ENCODE measurements at regions not wholly inside any gene's neighbourhood (a gene's known extent, or its start where the extent isn't known, plus 50 kb on each side); places are given as distances from the start of the nearest gene placed in this dataset.

DNA sequence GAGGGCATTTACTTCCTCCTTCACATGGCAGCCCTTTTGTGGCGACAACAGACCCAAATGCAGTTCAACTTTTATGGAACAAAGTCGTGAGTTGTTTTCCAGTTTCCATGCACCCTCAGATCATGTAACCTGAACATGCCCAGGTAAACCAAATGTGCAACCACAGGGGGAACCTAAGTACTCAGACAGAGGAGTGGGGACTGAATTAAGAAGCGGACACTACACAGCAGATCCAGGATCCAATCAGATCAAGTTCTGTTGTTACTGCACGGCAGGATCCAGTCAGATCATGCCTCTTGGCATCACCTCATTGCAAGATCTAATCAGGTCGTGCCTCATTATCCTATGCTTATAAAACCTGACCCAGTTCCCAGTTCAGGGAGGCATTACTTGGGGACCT, 115.7 kb downstream of the MATN1 start:
- ATAC-seq: no peak

DNA sequence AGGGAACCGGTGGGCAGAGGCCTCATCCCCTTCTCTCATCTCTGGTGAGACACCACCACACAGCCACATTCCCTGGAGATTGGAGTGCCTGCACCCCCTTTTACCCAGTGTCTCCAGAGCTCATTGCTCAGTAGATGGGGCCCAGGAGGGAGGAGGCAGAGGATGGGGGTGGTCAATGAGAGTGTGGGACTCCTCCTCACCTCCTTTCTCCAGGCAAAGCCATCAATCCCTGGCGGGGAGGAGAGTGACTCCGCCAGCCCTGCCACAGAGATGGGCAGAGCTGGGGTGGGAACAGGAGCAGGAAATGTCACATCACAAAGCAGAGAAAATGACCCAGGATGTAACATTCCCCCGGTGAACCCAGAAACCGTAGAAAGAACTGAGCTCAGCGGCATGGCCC, 117.2 kb downstream of the MATN1 start:
- ATAC-seq: no peak

DNA sequence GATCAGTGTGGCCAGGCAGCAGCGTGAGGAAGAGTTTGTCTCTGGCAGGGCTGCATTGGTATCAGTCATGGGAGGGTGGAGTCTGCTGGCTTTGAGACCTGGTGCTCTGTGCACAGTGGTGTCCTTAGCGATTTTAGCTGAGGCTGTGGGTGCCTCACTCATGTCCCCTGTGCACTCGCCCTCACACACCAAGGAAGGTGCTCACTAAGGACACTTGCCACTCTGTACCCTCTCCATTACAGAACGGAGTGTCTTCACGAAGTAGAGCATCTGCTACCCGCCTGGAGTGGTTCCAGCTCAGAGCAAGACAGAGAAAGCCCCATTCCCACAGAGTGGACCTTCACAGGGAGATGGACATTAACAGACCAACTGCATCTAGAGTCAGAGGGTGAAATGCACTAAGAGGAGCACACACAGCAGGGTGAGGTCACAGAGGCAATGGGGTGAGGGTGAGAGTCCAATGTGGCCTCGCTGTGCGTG, 117.9 kb downstream of the MATN1 start:
- ATAC-seq: no peak

DNA sequence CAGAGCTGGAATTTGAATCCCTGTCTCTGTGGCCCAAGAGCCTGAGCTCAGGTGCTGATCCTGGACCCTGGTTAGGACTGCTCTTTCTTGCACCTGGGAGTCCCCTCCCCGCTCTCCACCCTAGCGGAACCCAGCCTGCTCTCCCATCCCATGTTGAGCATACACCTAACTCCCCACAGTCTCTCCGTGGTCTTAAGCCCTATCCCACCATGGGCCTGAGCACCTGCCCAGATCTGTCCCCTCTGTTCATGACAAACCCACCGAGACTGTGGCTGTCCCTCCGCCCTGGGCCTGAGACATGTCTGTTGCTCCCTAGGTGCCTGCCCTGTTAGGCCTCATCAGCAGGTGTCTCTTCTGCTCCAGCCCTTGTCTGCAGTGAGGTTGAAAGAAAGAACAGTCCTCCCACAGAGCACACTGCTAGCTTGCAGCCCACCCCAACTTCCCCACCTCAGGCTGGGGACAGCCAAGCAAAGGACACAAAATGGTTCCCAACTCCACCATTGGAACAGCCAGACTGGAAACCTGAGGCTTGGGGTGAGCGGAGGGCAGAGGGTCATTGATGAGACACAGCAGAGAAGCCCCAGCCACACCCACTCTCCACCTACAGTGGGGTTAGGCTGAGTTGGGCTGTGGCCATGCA, 118.5 kb downstream of the MATN1 start:
- ATAC-seq: no peak

DNA sequence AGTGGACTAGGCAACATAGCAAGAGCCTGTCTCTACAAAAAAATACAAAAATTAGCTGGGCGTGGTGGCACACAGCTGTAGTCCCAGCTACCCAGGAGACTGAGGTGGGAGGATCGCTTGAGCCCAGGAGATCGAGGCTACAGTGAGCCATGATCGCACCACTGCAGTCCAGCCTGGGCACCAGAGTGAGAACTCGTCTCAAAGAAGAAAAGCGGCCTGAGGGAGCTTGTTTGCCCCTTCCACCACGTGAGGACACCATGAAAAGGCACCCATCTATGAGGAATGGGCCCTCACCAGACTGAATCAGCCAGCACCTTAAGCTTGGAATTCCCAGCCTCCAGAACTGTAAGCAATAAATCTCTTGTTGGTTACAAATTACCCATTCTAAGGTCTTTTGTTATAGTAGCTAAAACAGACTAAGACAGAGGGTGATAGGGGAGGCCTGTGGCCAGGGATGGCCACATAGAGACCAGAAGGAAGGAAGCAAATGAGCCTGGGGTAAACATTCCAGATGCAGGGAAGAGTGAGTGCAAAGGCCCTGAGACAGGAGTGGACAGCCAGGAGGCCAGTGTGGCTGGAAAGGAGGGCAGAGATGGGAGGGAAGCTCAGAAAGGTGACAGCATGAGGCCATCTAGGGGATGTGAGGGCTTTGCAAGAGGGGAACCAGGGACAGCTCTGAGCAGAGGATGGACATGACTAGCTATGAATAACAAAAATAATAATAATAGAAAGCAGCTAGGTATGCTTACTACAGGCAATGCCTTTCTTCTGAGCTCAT, 120.1 kb downstream of the MATN1 start:
- no peak for ATAC-seq

DNA sequence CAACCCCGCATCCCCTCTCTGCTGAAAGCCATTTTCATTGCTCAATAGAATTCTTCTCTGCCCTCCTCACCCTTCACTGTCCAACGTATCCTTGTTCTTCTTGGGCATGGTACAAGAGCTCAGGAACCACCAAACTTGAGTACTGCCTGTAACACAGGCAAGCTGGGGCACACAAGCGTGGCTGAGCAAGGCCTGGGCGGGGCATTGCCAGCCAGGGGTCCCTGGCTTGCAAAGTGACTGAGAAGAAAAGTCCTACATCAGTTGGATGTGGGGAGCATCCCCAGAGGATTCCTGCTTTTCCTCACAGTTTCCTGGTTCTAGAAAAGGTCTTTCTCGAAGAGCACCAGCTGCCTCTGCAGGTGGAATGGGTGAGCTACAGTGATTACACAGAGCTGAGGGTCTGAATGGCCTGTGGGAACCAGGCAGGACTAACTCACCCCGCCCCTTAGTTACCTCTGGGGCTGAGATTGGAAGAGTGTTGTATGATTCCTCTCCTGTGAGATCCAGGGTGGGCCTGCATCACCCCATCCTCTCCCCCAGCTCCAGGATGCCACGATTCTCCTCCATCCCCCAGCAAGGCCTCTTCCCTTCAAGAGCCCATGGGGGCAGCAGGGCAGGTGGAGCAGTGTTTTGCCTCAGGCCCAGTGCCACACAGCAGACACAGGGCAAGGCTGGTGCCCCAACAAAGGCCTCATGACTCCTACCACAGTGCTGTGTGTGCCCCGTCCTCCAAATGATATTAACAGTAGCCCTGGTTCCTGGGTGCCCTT, 121.9 kb downstream of the MATN1 start:
- no peak for ATAC-seq

DNA sequence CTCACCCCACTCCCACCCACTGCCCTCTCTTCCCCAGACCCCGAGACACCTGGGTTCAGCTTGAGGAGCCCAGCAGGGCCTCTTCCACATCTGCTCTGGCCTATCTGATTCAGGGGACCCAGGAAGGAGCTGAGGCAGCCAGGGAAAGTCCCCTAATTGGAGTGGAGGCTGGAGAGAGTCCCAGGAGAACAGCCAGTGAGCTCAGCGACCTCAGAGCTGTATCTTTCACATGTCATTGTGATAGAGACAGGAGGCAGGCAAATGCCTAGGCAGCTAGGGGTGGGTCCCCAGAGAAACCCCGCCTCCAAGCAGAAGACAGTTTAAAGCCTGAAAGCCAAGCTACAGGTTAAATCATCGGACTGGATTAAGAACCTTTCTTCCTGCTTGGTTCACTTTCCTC, 122.7 kb downstream of the MATN1 start:
- no peak for ATAC-seq

DNA sequence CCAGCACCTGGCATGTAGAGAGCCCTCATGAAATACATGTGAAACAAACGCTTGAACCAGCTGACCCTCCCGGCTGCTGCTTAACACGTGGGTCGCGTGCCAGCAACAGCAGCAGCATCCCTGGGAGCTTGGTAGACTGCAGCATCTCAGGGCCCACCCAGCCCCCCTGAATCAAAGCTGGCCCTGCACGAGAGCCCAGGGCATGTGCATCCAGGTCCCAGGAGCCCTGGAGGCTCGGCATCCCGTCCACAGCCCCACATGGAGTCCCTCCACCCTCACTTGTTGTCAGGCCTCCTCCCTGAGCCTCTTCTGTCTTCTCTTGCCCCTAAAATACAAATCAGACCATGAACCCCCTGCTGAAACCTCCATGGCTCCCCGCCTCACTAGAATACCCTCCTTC, 123.1 kb downstream of the MATN1 start:
- no peak for ATAC-seq

DNA sequence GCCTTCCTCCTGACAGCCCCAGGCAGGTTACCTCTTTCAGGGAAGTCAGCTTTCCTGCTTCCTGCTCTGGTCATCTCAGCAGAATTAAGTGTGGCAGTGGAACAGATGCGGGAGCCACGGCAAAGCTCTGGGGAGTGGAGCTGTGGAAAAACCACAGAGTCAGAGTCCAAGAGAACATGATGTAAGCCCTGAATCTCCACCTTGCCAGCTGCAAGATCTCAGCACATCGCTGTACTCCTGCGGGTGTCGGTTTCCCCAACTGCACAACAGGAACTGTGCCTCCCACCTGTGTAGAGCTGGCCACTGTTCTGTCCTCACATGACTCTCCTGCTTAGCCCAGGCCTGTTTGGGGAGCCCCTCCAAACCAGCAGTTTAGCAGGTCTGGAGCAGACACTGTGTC, 123.7 kb downstream of the MATN1 start:
- no peak for ATAC-seq

DNA sequence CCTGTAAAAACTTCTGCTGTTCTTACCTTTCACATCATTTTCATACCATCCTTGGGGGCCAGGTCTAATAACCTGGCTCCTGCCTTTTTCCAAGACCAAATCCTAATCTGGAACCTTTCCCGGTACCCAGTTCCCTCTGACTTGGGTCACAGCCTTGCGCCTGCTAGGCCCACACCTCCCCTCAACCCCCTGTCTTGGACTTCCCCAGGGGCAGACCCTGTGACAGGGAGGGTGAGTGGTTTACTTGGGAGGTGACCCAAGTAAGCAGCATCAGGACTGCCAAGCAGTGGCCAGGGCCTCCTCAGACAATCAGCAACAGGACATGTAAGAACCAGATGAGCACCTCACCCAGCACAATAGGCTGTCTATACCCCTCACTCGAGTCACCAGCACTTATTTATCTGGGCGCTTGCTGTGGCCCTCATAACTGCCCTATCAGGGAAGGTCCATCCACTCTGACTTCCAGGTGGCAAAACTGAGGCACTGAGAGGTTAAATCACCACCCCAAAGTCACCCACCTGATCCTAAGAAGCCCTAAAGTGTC, 124.7 kb downstream of the MATN1 start:
- no peak for ATAC-seq

DNA sequence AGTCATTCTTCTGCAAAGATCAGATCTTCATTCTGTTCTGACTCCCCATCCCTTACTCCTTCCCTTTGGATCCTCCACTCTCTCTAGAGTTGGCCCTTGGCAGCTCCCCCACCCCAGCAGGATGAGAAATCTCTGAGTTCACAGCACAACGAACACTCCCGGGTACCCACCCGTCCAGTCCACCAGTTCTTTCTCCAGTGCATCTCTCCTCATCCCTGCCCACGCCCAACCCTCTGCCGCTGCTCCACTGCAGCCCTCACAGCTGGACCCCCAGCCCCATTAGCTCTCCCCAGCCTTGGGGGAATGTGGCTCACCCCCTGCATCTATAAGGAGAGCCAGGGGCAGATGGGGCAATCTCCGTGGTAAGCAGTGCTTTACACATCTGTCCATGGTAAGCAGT, 125.7 kb downstream of the MATN1 start:
- no peak for ATAC-seq

DNA sequence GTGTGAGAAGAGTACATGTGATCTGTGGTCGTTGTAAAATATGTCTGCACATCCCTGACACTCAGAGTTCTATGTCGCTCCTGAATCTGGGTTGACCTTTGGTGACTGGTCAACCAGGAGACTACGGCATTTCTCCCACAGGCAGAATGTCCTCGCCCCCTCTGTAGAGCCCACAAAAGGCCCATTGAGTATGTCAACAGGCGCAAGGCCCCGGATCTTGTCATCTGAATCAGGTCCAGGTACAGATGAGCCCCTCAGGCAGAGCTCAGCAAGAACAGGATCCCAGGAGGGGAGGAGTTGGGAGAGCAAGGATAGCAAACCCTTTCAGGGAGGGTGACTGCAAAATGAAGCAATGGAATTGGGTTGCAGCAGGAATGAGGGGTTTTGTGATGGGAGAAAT, 126.5 kb downstream of the MATN1 start:
- ATAC-seq: no peak

DNA sequence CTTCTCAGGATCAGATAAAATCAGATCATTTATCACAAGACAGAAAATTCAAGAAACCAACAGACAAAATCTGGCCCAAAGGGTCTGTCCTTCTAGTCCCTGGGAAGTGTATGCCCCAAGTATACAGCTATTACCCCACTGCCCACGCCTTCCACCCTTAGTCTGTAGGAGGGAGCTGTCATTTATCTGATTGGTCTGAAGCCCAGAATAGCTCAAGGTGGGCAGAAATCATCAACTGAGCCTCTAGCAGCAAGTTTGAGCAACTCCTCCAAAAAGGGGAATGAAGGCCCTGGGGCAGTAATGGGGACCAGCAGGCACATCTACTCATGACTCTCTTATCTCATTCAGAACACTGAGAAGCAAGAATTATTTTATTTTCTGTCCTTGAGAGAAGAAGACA, 126.9 kb downstream of the MATN1 start:
- ATAC-seq: no peak

DNA sequence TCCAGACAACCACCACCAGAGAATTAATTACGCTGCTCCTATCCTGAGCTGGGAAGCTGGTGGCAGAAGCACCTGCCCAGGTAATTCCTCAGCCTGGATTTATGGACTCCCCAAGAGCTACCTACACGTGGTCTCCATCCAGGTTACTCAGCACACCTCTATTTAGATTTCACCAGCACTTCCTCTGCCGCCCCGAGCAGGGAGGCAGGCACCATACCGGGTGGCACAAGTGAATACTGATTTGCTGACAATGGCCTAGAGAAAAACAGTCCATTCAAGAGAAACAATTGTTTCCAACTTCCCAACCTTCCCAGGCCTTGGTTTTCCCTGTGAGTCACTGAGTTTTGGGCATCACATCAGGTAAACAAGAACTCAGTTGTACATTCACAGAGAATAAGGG, 134.3 kb downstream of the MATN1 start:
- no peak for ATAC-seq

DNA sequence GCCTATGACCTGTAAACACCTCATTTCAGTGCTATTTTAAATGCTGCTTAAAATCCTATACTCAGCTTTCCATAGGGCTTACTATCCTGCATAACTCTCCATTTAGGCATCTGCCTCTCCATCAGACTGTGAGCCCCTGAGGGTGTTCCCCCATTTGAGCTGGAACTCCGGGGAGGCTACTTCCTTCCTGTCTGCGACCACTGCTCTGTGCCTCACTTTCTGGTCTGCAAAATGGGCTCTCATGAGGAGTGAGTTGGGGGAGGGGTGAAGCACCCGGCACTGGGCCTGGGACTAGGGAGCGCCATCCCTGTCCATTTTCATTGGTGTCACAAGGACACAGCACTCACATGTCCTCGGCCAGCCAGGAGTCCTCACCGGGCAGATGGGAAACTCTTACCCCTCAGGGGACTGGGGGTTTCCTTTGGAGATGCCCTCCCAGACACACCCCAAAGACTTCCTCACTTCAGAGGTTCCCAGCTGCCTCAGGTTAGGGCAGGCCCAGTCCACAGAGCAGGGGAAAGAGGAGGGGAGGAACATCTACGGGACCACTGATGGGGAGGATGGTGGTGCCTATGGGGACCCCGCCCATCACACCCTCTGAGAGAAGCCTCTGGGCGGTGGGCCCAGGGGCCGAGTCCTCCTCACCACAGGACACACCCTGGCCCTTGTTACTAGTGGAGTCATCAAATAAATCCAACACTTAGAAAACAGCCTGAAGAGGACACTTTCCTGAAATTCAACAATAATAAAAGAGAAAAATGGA, 134.9 kb downstream of the MATN1 start:
- no peak for ATAC-seq

DNA sequence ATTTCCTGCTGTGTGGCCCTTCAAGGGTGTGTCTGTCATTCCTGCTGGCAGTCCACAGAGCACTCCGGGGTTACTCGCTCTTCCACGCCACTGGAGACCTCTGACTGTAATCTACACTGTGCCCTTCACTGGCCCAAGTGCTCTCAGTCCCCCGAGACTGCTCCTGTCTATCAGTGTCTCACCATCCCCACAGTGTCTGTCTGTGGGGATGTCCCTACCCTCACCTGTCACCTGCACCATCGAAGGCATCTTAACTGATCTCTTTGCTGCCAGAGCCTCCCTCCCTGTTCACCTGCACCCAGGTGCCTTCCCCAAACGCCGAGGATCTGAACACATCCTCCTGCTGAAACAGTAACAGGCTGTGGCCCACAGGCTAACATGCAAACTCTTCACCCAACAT, 136.7 kb downstream of the MATN1 start:
- no peak for ATAC-seq

DNA sequence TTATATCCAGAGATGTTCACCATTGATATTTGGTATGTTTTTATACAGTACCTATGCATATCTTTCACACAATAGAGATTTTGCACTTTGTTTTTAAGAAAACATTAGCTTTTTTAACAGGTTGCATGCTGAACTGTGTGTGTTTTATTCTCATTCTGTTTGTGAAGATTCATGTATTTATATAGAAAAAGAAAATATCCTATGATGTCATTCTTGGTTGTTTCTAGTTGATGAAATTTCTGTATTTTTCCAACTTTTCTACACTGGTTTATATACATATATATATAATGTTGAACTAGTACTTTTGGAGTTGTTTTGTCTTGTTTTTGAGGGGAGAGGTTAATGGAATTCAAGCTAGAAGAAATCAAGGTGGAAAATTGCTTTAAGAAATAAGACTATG, 143.8 kb downstream of the MATN1 start:
- ATAC-seq: no peak

DNA sequence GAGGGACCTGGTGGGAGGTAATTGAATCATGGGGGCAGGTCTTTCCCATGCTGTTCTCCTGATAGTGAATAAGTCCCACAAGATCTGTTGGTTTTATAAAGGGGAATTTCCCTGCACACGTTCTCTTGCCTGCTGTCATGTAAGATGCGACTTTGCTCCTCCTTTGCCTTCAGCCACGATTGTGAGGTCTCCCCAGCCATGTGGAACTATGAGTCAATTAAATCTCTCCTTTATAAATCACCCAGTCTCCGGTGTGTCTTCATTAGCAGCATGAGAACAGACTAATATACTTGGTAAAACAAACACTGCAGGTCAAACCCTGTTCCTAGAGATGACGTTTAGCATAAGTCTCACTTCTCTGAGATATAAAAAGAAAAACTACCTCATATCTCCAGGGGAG, 148.3 kb downstream of the MATN1 start:
- ATAC-seq: no peak

DNA sequence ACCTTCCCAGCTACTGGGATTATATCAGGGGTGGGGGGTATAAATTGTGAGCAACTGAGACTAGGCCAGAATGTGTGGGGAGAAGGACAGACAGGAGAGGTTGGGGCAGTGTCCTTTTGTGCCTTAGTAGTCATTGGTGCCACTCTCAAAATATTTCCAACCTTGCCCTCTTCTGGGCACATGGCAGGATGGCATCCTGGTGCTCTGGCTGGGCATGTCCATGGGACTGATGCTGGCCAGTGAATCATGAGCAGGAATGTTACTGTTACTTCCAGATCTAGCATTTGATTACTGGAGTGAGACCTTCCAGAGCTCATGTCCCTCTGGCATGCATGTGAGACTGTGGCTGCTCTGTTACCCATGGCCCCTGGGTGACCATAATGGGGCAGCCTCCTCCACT, 151.2 kb downstream of the MATN1 start:
- no peak for ATAC-seq

DNA sequence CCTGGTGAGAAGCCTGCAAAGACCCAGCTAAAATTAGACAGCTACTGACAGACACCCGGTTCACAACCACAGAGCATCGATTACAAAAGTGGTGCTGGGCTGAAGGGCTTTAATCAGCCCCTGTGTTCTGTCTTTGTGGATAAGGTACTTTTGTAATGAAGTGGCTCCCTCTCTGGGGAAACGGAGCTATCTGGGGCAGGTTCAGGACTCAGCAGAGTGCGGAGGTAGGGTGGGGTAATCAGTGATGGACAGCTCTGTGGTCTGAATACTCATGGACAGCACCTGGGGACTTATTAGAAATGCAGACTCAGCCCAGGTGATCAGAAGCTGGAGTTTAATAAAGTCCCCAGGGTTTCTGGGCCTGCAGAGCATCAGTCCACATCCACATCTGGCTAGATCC, 152.0 kb downstream of the MATN1 start:
- ATAC-seq: no peak

DNA sequence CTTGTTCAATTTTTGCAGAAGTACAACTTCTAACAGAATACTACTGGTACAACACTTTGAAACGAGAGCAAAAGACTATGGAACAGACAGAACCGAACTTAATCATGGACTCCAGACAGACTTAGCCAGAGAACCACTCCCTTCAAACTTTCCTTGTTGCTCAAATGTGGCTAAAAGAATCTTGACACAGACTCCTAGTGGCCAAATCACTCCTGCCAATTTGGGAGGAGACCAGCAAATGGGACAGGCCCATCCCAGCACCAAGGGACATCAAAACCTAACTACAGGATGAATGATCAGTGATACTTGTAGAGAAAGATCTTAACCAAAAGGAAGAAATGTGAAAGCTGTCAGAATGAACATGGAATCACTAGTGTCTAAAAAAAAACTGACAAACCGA, 154.0 kb downstream of the MATN1 start:
- ATAC-seq: no peak

DNA sequence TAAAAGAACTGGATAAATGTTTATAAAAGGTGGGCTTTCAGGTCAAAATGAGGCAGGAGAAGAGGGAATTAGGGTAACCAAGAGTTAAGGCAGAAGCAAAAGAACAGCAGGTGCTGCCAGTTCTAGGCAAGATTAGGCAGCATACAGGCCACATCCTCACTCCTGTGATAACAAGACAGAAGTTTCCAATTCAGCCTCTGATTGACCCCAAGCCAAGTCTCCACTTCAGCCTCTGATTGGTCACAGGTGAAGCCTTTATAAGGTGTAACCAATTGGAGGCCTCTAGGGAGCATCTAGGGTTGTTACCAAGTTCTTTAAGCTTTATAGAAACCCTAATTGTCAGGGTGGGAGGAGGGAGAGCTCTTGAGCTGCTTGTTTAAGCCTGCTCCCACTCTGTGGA, 160.8 kb downstream of the MATN1 start:
- ATAC-seq: no peak

DNA sequence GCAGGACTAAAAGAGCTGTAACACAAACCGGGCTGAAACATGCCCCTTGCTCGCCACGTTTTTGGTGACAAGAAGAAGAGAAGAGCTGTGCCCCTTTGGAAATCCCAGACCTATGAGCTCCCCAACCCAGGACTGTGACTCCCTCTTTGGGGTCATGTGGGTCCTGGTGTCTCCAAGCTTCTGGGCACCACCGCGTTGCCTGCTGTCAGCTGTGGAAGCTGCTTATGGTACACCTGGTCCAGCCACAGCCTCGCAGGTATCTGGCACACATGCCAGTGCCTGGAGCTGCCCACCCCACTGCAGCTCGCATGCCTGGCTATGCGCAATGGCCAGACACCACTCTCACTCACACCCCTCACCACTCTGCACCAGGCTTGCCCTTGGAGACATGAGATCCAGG, 171.8 kb downstream of the MATN1 start:
- ATAC-seq: no peak

Data from activated CD4-positive, CD25-positive, alpha-beta regulatory T cell treated with anti-CD3 and anti-CD28 coated beads, Interleukin-2, amount 50 U/mL, for 24 hours (primary cell).